ENCODE measurements at regions not wholly inside any gene's neighbourhood (a gene's known extent, or its start where the extent isn't known, plus 50 kb on each side); places are given as distances from the start of the nearest gene placed in this dataset.
"Not testable (repeated sequence)": the region's sequence is repeated elsewhere in the genome, so short reads cannot be mapped to it uniquely, and the experiment has no call there.

- DNase-seq, result no peak
These were observed 420.5 kb upstream of the MEIS1 start for GRCh38 chr2:66014450-66014849.

- no peak for DNase-seq
These were observed 421.5 kb upstream of the MEIS1 start for GRCh38 chr2:66013456-66013855.

- no peak for DNase-seq
These were observed 431.0 kb upstream of the MEIS1 start for GRCh38 chr2:66003931-66004330.

- DNase-seq, result no peak
These were observed 433.4 kb upstream of the MEIS1 start for GRCh38 chr2:66001538-66001937.

- DNase-seq, result no peak
These were observed 434.0 kb upstream of the MEIS1 start for GRCh38 chr2:66000901-66001300.

- no peak for DNase-seq
These were observed 435.1 kb upstream of the MEIS1 start for GRCh38 chr2:65999796-66000195.

GRCh38 chr2:65999103-65999502 is 435.8 kb upstream of the MEIS1 start:
- no peak for DNase-seq

GRCh38 chr2:65997961-65998360 is 437.0 kb upstream of the MEIS1 start:
- no peak for DNase-seq

GRCh38 chr2:65992198-65992554 is 442.7 kb upstream of the MEIS1 start:
- no peak for DNase-seq

GRCh38 chr2:65991381-65992197 is 443.3 kb upstream of the MEIS1 start:
- no peak for DNase-seq

GRCh38 chr2:65985986-65986385 is 448.9 kb upstream of the MEIS1 start:
- no peak for DNase-seq

- no peak for DNase-seq
These were observed 454.4 kb upstream of the MEIS1 start for GRCh38 chr2:65980531-65980930.

- no peak for DNase-seq
These were observed 455.5 kb upstream of the MEIS1 start for GRCh38 chr2:65979446-65979845.

GRCh38 chr2:65974067-65974723 is 460.7 kb upstream of the MEIS1 start:
- no peak for DNase-seq

GRCh38 chr2:65969161-65969560 is 465.8 kb upstream of the MEIS1 start:
- no peak for DNase-seq

- not testable (repeated sequence) for DNase-seq
These were observed 471.6 kb upstream of the MEIS1 start for GRCh38 chr2:65963303-65963702.

- DNase-seq, result no peak
These were observed 474.0 kb upstream of the MEIS1 start for GRCh38 chr2:65960953-65961352.

GRCh38 chr2:65957886-65958285 is 477.0 kb upstream of the MEIS1 start:
- no peak for DNase-seq

- DNase-seq, result no peak
These were observed 477.5 kb upstream of the MEIS1 start for GRCh38 chr2:65957454-65957853.

GRCh38 chr2:65955259-65955658 is 479.7 kb upstream of the MEIS1 start:
- no peak for DNase-seq

- no peak for DNase-seq
These were observed 481.8 kb upstream of the MEIS1 start for GRCh38 chr2:65952966-65953761.

- DNase-seq, result no peak
These were observed 490.7 kb upstream of the MEIS1 start for GRCh38 chr2:65944213-65944612.

- DNase-seq, result no peak
These were observed 491.7 kb upstream of the MEIS1 start for GRCh38 chr2:65943099-65943786.
